HepG2 (cell line): ENCODE measurements at regions not wholly inside any gene's neighbourhood (a gene's known extent, or its start where the extent isn't known, plus 50 kb on each side); places are given as distances from the start of the nearest gene placed in this dataset.

ENCODE experiments used
- CTCF ChIP-seq: sonication (generic); formaldehyde crosslinking; IDR thresholded peaks from 2 replicates; pipeline ENCODE4 v1.5.0; 2020; ENCODE audit warnings: mild to moderate bottlenecking, missing genetic modification reagents, moderate library complexity
- EZH2 ChIP-seq: conservative IDR thresholded peaks from 2 replicates; pipeline ENCODE4 v1.6.1; 2012; ENCODE audit warnings: mild to moderate bottlenecking, low read depth, low read length, moderate library complexity
- HINFP ChIP-seq: sonication (generic); formaldehyde crosslinking; IDR thresholded peaks from 2 replicates; pipeline ENCODE4 v1.4.0; 2020; ENCODE audit warnings: low read depth, mild to moderate bottlenecking, missing genetic modification reagents
- SCMH1 ChIP-seq: sonication (generic); formaldehyde crosslinking; IDR thresholded peaks from 2 replicates; pipeline ENCODE4 v1.9.0; 2021; ENCODE audit warnings: missing genetic modification reagents, mild to moderate bottlenecking, borderline replicate concordance
- SMC3 ChIP-seq: IDR thresholded peaks from 2 replicates; pipeline ENCODE4 v1.6.1; 2011; ENCODE audit warnings: low read length, improper control_type of control experiment
- ZBTB7B ChIP-seq: sonication (generic); formaldehyde crosslinking; IDR thresholded peaks from 2 replicates; pipeline ENCODE4 v1.4.0; 2020; ENCODE audit warnings: missing genetic modification reagents
- ZMYM2 ChIP-seq: sonication (generic); formaldehyde crosslinking; IDR thresholded peaks from 2 replicates; pipeline ENCODE4 v1.8.0; 2022; ENCODE audit warnings: mild to moderate bottlenecking, missing genetic modification reagents
- ZNF549 ChIP-seq: sonication (generic); formaldehyde crosslinking; IDR thresholded peaks from 2 replicates; pipeline ENCODE4 v1.5.0; 2020; ENCODE audit warnings: missing genetic modification reagents
- ZNF558 ChIP-seq: sonication (generic); formaldehyde crosslinking; IDR thresholded peaks from 2 replicates; pipeline ENCODE4 v1.9.0; 2022; ENCODE audit warnings: mild to moderate bottlenecking, missing genetic modification reagents, borderline replicate concordance

GRCh38 chr20:51097351-51098120 is 74.6 kb upstream of the KCNG1 start:
- TF ChIP-seq SCMH1 (no peak), ZBTB7B (CRISPR knock-in tag) (no peak), ZMYM2 (CRISPR knock-in tag) (no peak), ZNF549 (no peak), EZH2 (no peak), ZNF558 (no peak), SMC3 (no peak), CTCF (CRISPR knock-in tag) (no peak), HINFP (CRISPR knock-in tag) (no peak)
